ENCODE measurements at regions not wholly inside any gene's neighbourhood (a gene's known extent, or its start where the extent isn't known, plus 50 kb on each side); places are given as distances from the start of the nearest gene placed in this dataset.
"Not testable (repeated sequence)": the region's sequence is repeated elsewhere in the genome, so short reads cannot be mapped to it uniquely, and the experiment has no call there.

DNA sequence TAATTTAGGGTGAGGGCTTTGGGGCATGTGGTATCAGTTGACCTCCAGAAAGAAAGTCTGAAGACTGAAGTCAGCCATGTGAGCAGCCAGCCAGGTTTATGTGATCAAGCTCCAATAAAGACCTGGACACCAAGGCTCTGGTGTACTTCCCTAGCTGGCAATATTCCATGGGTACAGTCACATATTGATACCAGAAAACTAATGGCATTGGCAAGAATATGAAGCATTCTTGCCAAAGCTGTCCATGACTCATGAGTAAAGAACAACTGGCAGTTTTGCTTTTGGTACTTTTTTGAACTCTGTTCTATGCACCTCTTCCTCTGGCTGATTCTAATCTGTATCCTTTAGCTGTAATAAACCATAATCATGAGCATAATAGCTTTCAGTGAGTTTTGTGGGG lies 415.3 kb upstream of the CAMK1G start:
- Histone ChIP-seq H3K27ac (ENCODE audit: low read depth, low read length) (no peak overlapping the region), H4K20me1 (ENCODE audit: low read depth, low read length) (no peaks in the 10 kb centered on the region), H2AFZ (ENCODE audit: low read depth, low read length, severe bottlenecking) (no peak overlapping the region), H3K4me2 (ENCODE audit: low read depth, low read length, poor library complexity, severe bottlenecking) (no peak overlapping the region), H3K27me3 (ENCODE audit: low read length) (no peaks in the 10 kb centered on the region), H3K4me3 (ENCODE audit: insufficient read depth, low read length, poor library complexity, severe bottlenecking) (no peak overlapping the region), H3K79me2 (ENCODE audit: insufficient read depth, low read length) (no peaks in the 10 kb centered on the region), H3K9me3 (ENCODE audit: insufficient read depth, low read length) (no peaks in the 10 kb centered on the region), H3K9me2 (replicated peaks; ENCODE audit: insufficient read depth, low read length) (no peaks in the 10 kb centered on the region), H3K9ac (ENCODE audit: low read length) (no peak overlapping the region), H3K36me3 (ENCODE audit: low read length) (no peaks in the 10 kb centered on the region), H3F3A (ENCODE audit: insufficient read depth) (no peaks in the 10 kb centered on the region)
- TF ChIP-seq, protein P1, sequence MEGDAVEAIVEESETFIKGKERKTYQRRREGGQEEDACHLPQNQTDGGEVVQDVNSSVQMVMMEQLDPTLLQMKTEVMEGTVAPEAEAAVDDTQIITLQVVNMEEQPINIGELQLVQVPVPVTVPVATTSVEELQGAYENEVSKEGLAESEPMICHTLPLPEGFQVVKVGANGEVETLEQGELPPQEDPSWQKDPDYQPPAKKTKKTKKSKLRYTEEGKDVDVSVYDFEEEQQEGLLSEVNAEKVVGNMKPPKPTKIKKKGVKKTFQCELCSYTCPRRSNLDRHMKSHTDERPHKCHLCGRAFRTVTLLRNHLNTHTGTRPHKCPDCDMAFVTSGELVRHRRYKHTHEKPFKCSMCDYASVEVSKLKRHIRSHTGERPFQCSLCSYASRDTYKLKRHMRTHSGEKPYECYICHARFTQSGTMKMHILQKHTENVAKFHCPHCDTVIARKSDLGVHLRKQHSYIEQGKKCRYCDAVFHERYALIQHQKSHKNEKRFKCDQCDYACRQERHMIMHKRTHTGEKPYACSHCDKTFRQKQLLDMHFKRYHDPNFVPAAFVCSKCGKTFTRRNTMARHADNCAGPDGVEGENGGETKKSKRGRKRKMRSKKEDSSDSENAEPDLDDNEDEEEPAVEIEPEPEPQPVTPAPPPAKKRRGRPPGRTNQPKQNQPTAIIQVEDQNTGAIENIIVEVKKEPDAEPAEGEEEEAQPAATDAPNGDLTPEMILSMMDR (IDR thresholded peaks at IDR 0.05; ENCODE audit: insufficient read depth, low read length, poor library complexity, severe bottlenecking) = no peak
- no peak for TF ChIP-seq EZH2phosphoT487 (conservative IDR thresholded peaks at IDR 0.05; ENCODE audit: low read length)

DNA sequence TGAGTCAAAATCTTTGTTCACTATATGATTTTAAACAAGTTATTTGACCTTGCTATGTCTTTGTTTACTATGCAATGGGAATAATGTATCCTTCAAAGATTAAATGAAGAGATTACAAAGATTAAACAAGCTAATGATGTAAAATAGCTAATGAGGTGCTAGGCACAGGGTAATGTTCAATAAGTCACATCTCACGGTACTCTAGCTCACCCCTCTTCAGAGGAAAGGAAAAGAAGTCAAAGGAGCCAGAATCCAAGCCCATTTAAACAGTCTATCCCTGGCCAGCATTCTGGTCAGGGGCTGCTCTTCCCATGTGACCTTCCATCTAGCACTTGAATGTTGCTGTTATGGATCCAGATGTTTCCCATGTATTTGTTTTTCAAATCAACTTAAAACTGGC lies 412.4 kb upstream of the CAMK1G start:
- Histone ChIP-seq H3K9ac (ENCODE audit: low read length) (no peak overlapping the region), H3K4me2 (ENCODE audit: low read depth, low read length, poor library complexity, severe bottlenecking) (no peak overlapping the region), H3K27ac (ENCODE audit: low read depth, low read length) (no peak overlapping the region)

DNA sequence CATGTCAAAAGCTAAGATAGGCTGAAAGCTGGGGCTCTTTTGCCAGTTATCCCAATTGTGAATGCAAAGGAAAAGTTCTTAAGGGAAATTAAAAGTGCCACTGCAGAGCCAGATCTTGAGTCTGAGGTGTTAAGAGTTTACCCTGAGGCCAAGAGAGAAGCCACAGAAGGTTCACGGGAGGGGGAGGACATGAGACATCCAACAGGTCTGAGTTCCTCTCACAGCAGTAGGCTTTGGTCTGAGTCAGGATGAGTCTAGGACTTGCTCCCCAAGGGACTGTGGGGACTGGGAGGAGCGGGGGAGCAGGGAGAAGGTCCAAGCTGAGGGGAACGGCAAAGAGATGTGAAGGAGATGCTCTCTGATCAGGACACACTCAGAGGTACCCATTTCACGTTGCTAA lies 411.2 kb upstream of the CAMK1G start:
- Histone ChIP-seq H3K27me3 (ENCODE audit: low read length) (no peaks in the 10 kb centered on the region), H3K36me3 (ENCODE audit: low read length) (no peaks in the 10 kb centered on the region), H3K9me2 (replicated peaks; ENCODE audit: insufficient read depth, low read length) (no peaks in the 10 kb centered on the region), H3K9ac (ENCODE audit: low read length) (no peak overlapping the region), H4K20me1 (ENCODE audit: low read depth, low read length) (no peaks in the 10 kb centered on the region), H3K9me3 (ENCODE audit: insufficient read depth, low read length) (no peaks in the 10 kb centered on the region), H3K79me2 (ENCODE audit: insufficient read depth, low read length) (no peaks in the 10 kb centered on the region), H3K27ac (ENCODE audit: low read depth, low read length) (no peak overlapping the region), H3K4me2 (ENCODE audit: low read depth, low read length, poor library complexity, severe bottlenecking) (no peak overlapping the region), H3F3A (ENCODE audit: insufficient read depth) (no peaks in the 10 kb centered on the region), H2AFZ (ENCODE audit: low read depth, low read length, severe bottlenecking) (no peak overlapping the region), H3K4me3 (ENCODE audit: insufficient read depth, low read length, poor library complexity, severe bottlenecking) (no peak overlapping the region)
- TF ChIP-seq EZH2phosphoT487 (conservative IDR thresholded peaks at IDR 0.05; ENCODE audit: low read length) = no peak
- TF ChIP-seq, protein P1 (IDR thresholded peaks at IDR 0.05; ENCODE audit: insufficient read depth, low read length, poor library complexity, severe bottlenecking) = no peak

More for the DNA sequence above, 412.4 kb upstream of the CAMK1G start:
- Histone ChIP-seq H3K9me2 (replicated peaks; ENCODE audit: insufficient read depth, low read length) (no peaks in the 10 kb centered on the region), H2AFZ (ENCODE audit: low read depth, low read length, severe bottlenecking) (no peak overlapping the region), H3K4me3 (ENCODE audit: insufficient read depth, low read length, poor library complexity, severe bottlenecking) (no peak overlapping the region), H3K27me3 (ENCODE audit: low read length) (no peaks in the 10 kb centered on the region), H3K9me3 (ENCODE audit: insufficient read depth, low read length) (no peaks in the 10 kb centered on the region), H4K20me1 (ENCODE audit: low read depth, low read length) (no peaks in the 10 kb centered on the region), H3F3A (ENCODE audit: insufficient read depth) (no peaks in the 10 kb centered on the region), H3K79me2 (ENCODE audit: insufficient read depth, low read length) (no peaks in the 10 kb centered on the region), H3K36me3 (ENCODE audit: low read length) (no peaks in the 10 kb centered on the region)
- TF ChIP-seq EZH2phosphoT487 (conservative IDR thresholded peaks at IDR 0.05; ENCODE audit: low read length) = no peak
- TF ChIP-seq, protein P1 (IDR thresholded peaks at IDR 0.05; ENCODE audit: insufficient read depth, low read length, poor library complexity, severe bottlenecking) = no peak

DNA sequence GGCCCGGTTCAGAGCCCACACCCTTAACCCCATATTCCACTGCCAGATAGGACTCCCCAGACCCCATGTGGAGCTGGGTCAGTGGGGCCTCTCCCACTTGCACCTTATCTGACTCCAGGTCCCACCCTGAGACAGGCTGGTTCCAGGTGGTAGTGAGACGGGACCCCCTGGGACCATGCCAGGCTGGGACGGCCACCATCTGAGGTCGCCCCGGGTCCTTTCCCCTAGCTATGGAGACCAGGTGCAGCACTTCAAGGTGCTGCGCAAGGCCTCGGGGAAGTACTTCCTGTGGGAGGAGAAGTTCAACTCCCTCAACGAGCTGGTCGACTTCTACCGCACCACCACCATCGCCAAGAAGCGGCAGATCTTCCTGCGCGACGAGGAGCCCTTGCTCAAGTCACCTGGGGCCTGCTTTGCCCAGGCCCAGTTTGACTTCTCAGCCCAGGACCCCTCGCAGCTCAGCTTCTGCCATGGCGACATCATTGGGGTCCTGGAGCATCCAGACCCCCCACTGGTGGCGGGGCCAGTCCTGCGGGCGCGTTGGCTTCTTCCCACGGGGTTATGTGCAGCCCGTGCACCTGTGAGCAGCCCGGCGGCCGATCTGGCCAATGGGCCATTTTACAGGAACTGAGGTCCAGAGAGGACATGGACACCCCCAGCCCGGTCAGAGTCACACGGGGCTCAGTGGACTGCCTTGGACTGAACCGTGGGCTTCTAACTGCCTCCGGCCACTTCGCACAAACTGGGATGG lies 410.5 kb upstream of the CAMK1G start:
- not testable (repeated sequence) for H3K9me3 ChIP-seq (ENCODE audit: insufficient read depth, low read length)

DNA sequence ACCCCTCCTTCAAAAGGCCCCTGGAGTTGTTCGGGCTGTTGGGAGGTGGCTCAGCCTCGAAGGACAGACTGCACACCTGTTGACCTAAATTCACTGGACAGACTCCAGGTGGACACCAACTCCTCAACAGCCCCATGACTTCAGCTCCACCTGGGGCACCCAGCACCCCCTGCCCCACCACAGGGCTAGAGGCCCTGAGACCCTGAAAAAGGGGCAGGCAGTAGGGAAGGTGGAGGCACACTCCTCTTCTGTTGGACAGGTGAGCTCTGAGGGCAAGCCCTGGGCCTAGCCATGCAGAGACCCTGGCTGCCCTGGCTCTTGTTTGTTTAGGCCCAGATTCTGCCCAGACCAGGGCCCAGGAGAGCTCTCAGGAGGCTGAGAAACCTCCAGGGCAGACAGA lies 409.7 kb upstream of the CAMK1G start:
- not testable (repeated sequence) for H3K4me2 ChIP-seq (ENCODE audit: low read depth, low read length, poor library complexity, severe bottlenecking); H3K9me3 ChIP-seq (ENCODE audit: insufficient read depth, low read length); H3K27me3 ChIP-seq (ENCODE audit: low read length); H3K27ac ChIP-seq (ENCODE audit: low read depth, low read length); H2AFZ ChIP-seq (ENCODE audit: low read depth, low read length, severe bottlenecking); H3K9ac ChIP-seq (ENCODE audit: low read length); H3K4me3 ChIP-seq (ENCODE audit: insufficient read depth, low read length, poor library complexity, severe bottlenecking); H4K20me1 ChIP-seq (ENCODE audit: low read depth, low read length); H3K36me3 ChIP-seq (ENCODE audit: low read length); H3F3A ChIP-seq (ENCODE audit: insufficient read depth); H3K79me2 ChIP-seq (ENCODE audit: insufficient read depth, low read length); H3K9me2 ChIP-seq (replicated peaks; ENCODE audit: insufficient read depth, low read length)

More for the DNA sequence above, 410.5 kb upstream of the CAMK1G start:
- H3K9ac ChIP-seq (ENCODE audit: low read length); H2AFZ ChIP-seq (ENCODE audit: low read depth, low read length, severe bottlenecking); H3K4me3 ChIP-seq (ENCODE audit: insufficient read depth, low read length, poor library complexity, severe bottlenecking); H3K27me3 ChIP-seq (ENCODE audit: low read length); H3K79me2 ChIP-seq (ENCODE audit: insufficient read depth, low read length); H3K36me3 ChIP-seq (ENCODE audit: low read length); H3K4me2 ChIP-seq (ENCODE audit: low read depth, low read length, poor library complexity, severe bottlenecking); H4K20me1 ChIP-seq (ENCODE audit: low read depth, low read length); H3K27ac ChIP-seq (ENCODE audit: low read depth, low read length); H3F3A ChIP-seq (ENCODE audit: insufficient read depth); H3K9me2 ChIP-seq (replicated peaks; ENCODE audit: insufficient read depth, low read length): not testable (repeated sequence)

Data from SU-DHL-6 (cell line).